NB4 (cell line): ENCODE measurements at regions not wholly inside any gene's neighbourhood (a gene's known extent, or its start where the extent isn't known, plus 50 kb on each side); places are given as distances from the start of the nearest gene placed in this dataset.

Source experiments
- DNase-seq: peaks from one replicate; pipeline ENCODE4 v3.0.0; 2010; ENCODE audit warnings: low read depth
- H3K4me3 ChIP-seq: one replicate; pipeline ENCODE4 v1.5.1; 2011; ENCODE audit warnings: mild to moderate bottlenecking, low read depth, low read length, moderate library complexity
- CTCF ChIP-seq: IDR thresholded peaks from one replicate; pipeline ENCODE4 v1.5.1; 2012; ENCODE audit warnings: low read depth, low read length
- MYC ChIP-seq: IDR thresholded peaks from 2 replicates; pipeline ENCODE4 v1.6.1; 2011; ENCODE audit warnings: low read depth, low read length
- POLR2A ChIP-seq: IDR thresholded peaks from 2 replicates; pipeline ENCODE4 v1.6.1; 2011; ENCODE audit warnings: mild to moderate bottlenecking; ENCODE audit not compliant: insufficient read length; ENCODE audit errors: extremely low read depth
- TF ChIP-seq, protein P1 (sequence below): IDR thresholded peaks from 2 replicates; pipeline ENCODE4 v1.6.1; 2011; ENCODE audit warnings: low read depth, low read length

GRCh38 chr10:33937036-33937730, 602.7 kb upstream of the NRP1 start:
- TF ChIP-seq POLR2A, result no peak
- DNase-seq, result no peak
- H3K4me3 ChIP-seq, result no peak overlapping the region

DNA sequence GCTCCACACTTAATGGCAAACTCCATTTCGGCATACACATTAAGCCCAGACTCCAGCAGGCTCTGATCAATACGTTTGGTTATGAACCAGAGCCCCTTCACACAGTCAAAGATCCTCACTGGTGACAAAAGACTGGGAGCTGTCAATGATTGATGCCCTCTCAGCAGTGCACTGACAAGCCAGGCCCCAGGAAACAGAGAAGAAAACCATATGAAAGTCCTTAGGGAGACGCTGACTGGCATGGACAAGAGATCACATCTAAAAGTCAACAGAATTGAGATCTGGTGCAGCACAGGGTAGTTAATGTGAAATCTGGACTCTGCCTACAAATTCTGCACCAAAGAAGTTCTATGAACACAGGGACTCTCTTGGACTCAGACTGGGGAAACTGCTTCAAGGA, 600.9 kb upstream of the NRP1 start:
- TF ChIP-seq POLR2A (no peak), MYC (no peak), CTCF (no peak)
- TF ChIP-seq, protein P1, sequence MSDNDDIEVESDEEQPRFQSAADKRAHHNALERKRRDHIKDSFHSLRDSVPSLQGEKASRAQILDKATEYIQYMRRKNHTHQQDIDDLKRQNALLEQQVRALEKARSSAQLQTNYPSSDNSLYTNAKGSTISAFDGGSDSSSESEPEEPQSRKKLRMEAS, result no peak
- DNase-seq, result no peak
- no peak overlapping the region for H3K4me3 ChIP-seq

GRCh38 chr10:33930079-33930478, 595.6 kb upstream of the NRP1 start:
- no peak for DNase-seq
- TF ChIP-seq CTCF, result no peak
- TF ChIP-seq MYC, result no peak
- TF ChIP-seq, protein P1, result no peak
- no peak for TF ChIP-seq POLR2A
- H3K4me3 ChIP-seq, result no peak overlapping the region

GRCh38 chr10:33927347-33927746, 592.9 kb upstream of the NRP1 start:
- DNase-seq, result no peak
- TF ChIP-seq, protein P1, result no peak
- TF ChIP-seq MYC (no peak), CTCF (no peak), POLR2A (no peak)
- H3K4me3 ChIP-seq, result no peak overlapping the region

- no peak for DNase-seq
- no peak overlapping the region for H3K4me3 ChIP-seq
- TF ChIP-seq CTCF, result no peak
- TF ChIP-seq, protein P1, result no peak
- TF ChIP-seq POLR2A, result no peak
- TF ChIP-seq MYC, result no peak
These were observed 587.6 kb upstream of the NRP1 start for GRCh38 chr10:33921970-33922605.

DNA sequence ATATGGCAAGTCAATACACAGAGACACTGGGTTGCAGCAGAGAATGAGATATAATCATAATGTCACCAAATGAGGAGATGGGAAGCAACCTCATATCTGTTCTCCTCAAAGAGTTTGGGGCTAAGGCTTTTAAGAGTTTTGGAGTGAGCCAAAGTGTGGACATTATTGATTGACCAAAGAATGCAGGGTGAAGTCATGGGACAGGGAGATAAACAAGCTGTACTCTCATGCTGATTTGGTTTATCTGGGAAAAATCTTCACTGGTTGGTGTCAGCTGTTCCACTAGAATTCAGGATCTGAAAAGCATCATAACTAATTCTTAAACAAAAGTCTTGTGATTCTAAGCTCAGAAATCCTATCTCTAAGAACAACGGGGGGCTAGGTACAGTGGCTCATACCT, 585.9 kb upstream of the NRP1 start:
- TF ChIP-seq, protein P1, result no peak
- TF ChIP-seq MYC, result no peak
- no peak for TF ChIP-seq POLR2A
- TF ChIP-seq CTCF, result no peak
- DNase-seq, result no peak

More for the DNA sequence above, 585.9 kb upstream of the NRP1 start:
- no peak overlapping the region for H3K4me3 ChIP-seq
